ENCODE measurements at regions not wholly inside any gene's neighbourhood (a gene's known extent, or its start where the extent isn't known, plus 50 kb on each side); places are given as distances from the start of the nearest gene placed in this dataset.

DNA sequence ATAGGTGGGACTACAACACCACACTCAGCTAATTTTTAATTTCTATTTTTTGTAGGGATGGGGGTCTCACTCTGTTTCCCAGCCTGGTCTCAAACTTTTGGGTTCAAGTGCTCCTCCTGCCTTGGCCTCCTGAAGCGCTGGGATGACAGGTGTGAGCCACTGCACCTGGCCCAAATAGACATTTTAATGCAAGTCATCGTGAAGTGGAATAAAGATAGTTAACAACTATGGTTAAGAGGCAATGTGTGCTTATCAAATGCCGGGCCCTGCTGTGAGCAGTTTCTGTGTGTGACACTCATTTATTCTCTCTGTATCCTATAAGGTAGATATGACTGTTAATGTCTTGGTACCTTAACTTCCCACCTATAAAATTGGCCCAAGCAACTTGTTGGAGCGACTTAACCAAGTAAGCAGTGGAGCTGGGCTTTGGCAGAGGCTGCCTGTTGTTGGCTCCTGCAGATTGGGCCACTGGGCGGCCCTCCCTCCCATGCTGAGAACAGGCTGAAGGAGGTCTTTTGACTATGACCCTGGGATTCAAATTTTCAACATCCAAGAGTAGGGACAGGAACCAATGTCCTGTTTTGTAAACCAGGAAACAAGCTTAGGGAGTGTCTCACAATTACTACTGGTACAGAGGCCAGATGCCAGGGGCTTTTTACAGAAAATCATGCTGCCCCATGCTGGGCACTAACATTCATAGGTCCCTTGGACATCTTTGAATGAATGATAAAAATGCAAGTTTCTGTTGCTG lies 450.7 kb downstream of the TSHZ3 start:
- TF ChIP-seq, protein P1, sequence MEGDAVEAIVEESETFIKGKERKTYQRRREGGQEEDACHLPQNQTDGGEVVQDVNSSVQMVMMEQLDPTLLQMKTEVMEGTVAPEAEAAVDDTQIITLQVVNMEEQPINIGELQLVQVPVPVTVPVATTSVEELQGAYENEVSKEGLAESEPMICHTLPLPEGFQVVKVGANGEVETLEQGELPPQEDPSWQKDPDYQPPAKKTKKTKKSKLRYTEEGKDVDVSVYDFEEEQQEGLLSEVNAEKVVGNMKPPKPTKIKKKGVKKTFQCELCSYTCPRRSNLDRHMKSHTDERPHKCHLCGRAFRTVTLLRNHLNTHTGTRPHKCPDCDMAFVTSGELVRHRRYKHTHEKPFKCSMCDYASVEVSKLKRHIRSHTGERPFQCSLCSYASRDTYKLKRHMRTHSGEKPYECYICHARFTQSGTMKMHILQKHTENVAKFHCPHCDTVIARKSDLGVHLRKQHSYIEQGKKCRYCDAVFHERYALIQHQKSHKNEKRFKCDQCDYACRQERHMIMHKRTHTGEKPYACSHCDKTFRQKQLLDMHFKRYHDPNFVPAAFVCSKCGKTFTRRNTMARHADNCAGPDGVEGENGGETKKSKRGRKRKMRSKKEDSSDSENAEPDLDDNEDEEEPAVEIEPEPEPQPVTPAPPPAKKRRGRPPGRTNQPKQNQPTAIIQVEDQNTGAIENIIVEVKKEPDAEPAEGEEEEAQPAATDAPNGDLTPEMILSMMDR (IDR thresholded peaks at IDR 0.05): no peak
- Histone ChIP-seq H3K27ac (ENCODE audit: low read depth in 1 of 2, low read length in 2 of 2) (no peak overlapping the region), H2AFZ (ENCODE audit: insufficient read depth, low read depth, low read length, poor library complexity, severe bottlenecking) (no peak overlapping the region), H3K79me2 (ENCODE audit: insufficient read depth, low read length) (no peaks in the 10 kb centered on the region), H3K9ac (ENCODE audit: insufficient read depth, low read length, poor library complexity, severe bottlenecking) (no peak overlapping the region), H3K4me1 (ENCODE audit: control insufficient read depth in 1 of 2, insufficient read depth in 2 of 2, low read length in 2 of 2) (no peaks in the 10 kb centered on the region), H3K9me3 (replicated peaks in 1 of 2; ENCODE audit: control insufficient read depth in 1 of 2, insufficient read depth in 1 of 2, low read length in 2 of 2) (no peaks in the 10 kb centered on the region), H3K36me3 (replicated peaks in 1 of 2; ENCODE audit: control insufficient read depth in 1 of 2, insufficient read depth in 2 of 2, low read length in 2 of 2) (no peaks in the 10 kb centered on the region), H3K27me3 (ENCODE audit: control insufficient read depth in 2 of 2, insufficient read depth in 2 of 2, low read length in 2 of 2) (no peaks in the 10 kb centered on the region), H3K4me2 (replicated peaks; ENCODE audit: extremely low read depth, low read length, poor library complexity, severe bottlenecking) (no peak overlapping the region), H4K20me1 (ENCODE audit: insufficient read depth, low read length) (no peaks in the 10 kb centered on the region), H3K4me3 (replicated peaks in 1 of 3; ENCODE audit: low read depth in 2 of 3, low read length in 3 of 3) (no peak overlapping the region)
- DNase-seq: no peak
- Mint-ChIP-seq H3K27ac (no peak overlapping the region), H3K9me3 (peaks cover 0 to 7% (median 0%) of the 10 kb centered on the region in 7 donors), H3K4me3 (no peak overlapping the region), H3K4me1 (no peaks in the 10 kb centered on the region), H3K36me3 (no peaks in the 10 kb centered on the region), H3K27me3 (ENCODE audit: low read depth in 3 of 3) (peaks cover 0 to 5% (median 3%) of the 10 kb centered on the region in 3 donors)
- intact Hi-C loops (cut with micrococcal nuclease): no loop called here
- WGBS (ENCODE audit: insufficient coverage): 100% methylated on average over 1 of the region's 5 CpGs

GRCh38 chr19:30897553-30897952 lies 451.7 kb downstream of the TSHZ3 start:
- no peaks in the 10 kb centered on the region for H3K36me3 Mint-ChIP-seq
- Histone ChIP-seq H3K4me3 (replicated peaks in 1 of 3; ENCODE audit: low read depth in 2 of 3, low read length in 3 of 3) (no peak overlapping the region), H3K36me3 (replicated peaks in 1 of 2; ENCODE audit: control insufficient read depth in 1 of 2, insufficient read depth in 2 of 2, low read length in 2 of 2) (no peaks in the 10 kb centered on the region), H3K27ac (ENCODE audit: low read depth in 1 of 2, low read length in 2 of 2) (no peak overlapping the region), H2AFZ (ENCODE audit: insufficient read depth, low read depth, low read length, poor library complexity, severe bottlenecking) (no peak overlapping the region), H3K9me3 (replicated peaks in 1 of 2; ENCODE audit: control insufficient read depth in 1 of 2, insufficient read depth in 1 of 2, low read length in 2 of 2) (no peaks in the 10 kb centered on the region), H3K79me2 (ENCODE audit: insufficient read depth, low read length) (no peaks in the 10 kb centered on the region), H3K4me2 (replicated peaks; ENCODE audit: extremely low read depth, low read length, poor library complexity, severe bottlenecking) (no peak overlapping the region), H4K20me1 (ENCODE audit: insufficient read depth, low read length) (no peaks in the 10 kb centered on the region), H3K27me3 (ENCODE audit: control insufficient read depth in 2 of 2, insufficient read depth in 2 of 2, low read length in 2 of 2) (no peaks in the 10 kb centered on the region), H3K4me1 (ENCODE audit: control insufficient read depth in 1 of 2, insufficient read depth in 2 of 2, low read length in 2 of 2) (no peaks in the 10 kb centered on the region), H3K9ac (ENCODE audit: insufficient read depth, low read length, poor library complexity, severe bottlenecking) (no peak overlapping the region)
- TF ChIP-seq, protein P1 (IDR thresholded peaks at IDR 0.05): no peak
- 83% methylated on average over 4 of the region's 7 CpGs for WGBS (ENCODE audit: insufficient coverage)
- H3K4me3 Mint-ChIP-seq: no peak overlapping the region
- intact Hi-C loops (cut with micrococcal nuclease): no loop called here
- peaks cover 0 to 5% (median 0%) of the 10 kb centered on the region in 7 donors for H3K9me3 Mint-ChIP-seq
- no peaks in the 10 kb centered on the region for H3K4me1 Mint-ChIP-seq
- no peak for DNase-seq
- H3K27me3 Mint-ChIP-seq (ENCODE audit: low read depth in 3 of 3): peaks cover 0 to 5% (median 3%) of the 10 kb centered on the region in 3 donors
- H3K27ac Mint-ChIP-seq: no peak overlapping the region
